Uterus (tissue), 3 donors: ENCODE measurements at regions not wholly inside any gene's neighbourhood (a gene's known extent, or its start where the extent isn't known, plus 50 kb on each side); places are given as distances from the start of the nearest gene placed in this dataset.

ENCODE experiments used
- DNase-seq, 2 donors: peaks; one replicate each; pipeline ENCODE4 v3.0.0-alpha.2; 2019 to 2020
- H3K27ac ChIP-seq, 2 donors: fragments of 200-600 bp; sonication (generic); 1 replicate in 1 of 2; 2 replicates in 1 of 2; pipeline ENCODE4 v1.5.1; 2016 to 2018
- H3K27me3 ChIP-seq, 2 donors: fragments of 200-600 bp; sonication (generic); one replicate each; pipeline ENCODE4 v1.5.1; 2018 to 2019; ENCODE audit warnings: control low read depth in 1 of 2
- H3K36me3 ChIP-seq, 2 donors: fragments of 200-600 bp; sonication (generic); one replicate each; pipeline ENCODE4 v1.5.1; 2019; ENCODE audit warnings: control low read depth in 1 of 2
- H3K4me1 ChIP-seq, 2 donors: fragments of 200-600 bp; sonication (generic); one replicate each; pipeline ENCODE4 v1.5.1; 2018 to 2019; ENCODE audit warnings: control low read depth in 1 of 2
- H3K4me3 ChIP-seq, 2 donors: fragments of 200-600 bp; sonication (generic); 1 replicate in 1 of 2; 2 replicates in 1 of 2; pipeline ENCODE4 v1.5.1; 2018 to 2019; ENCODE audit warnings: mild to moderate bottlenecking in 1 of 2
- H3K9me3 ChIP-seq, 2 donors: fragments of 200-600 bp; sonication (generic); one replicate each; pipeline ENCODE4 v1.5.1; 2019; ENCODE audit warnings: control low read depth in 1 of 2
- POLR2A ChIP-seq, 2 donors: fragments of 450-650 bp; IDR thresholded peaks; one replicate each; pipeline ENCODE4 v1.6.1; 2016; ENCODE audit warnings: antibody characterized with exemption in 2 of 2, mild to moderate bottlenecking in 1 of 2, moderate library complexity in 1 of 2
- intact Hi-C: fragments of 100-400 bp; cut with DNase I; formaldehyde crosslinking; loops from one replicate; pipeline ENCODE4 v1.15.1; 2023; ENCODE audit warnings: low total_unique reads
- TF ChIP-seq, protein P1 (sequence below), 4 experiments: fragments of 200-600 bp in 2 of 4; fragments of 450-650 bp in 2 of 4; sonication (generic) in 2 of 4; IDR thresholded peaks; one replicate each; pipeline ENCODE4 v1.5.1; 2016 to 2019; ENCODE audit warnings: antibody characterized with exemption in 4 of 4, mild to moderate bottlenecking in 2 of 4, moderate library complexity in 1 of 4
- donor health status: DM: yes; HTN: yes; CAD: no.

DNA sequence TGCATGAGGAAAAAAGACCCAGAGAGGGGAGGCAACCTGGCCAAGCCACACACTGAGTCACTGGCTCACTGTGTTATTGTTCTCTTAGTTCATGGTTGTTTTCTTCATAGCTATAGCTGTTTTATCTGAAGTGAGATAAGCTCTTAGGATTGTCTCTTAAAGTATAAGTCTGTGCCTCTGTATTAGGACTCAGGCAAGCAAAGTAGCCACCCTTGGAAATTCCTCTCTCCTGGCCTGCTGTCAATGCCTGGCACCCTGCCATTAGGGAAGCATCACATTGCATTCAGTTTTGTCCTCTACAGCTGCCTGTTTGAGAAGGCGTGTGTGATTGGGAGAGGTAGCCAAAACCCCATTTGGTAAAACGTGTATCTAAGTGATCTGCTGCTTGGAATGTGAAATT is 147.4 kb upstream of the GLRA1 start:
- intact Hi-C loops = no loop called here
- no peaks in the 10 kb centered on the region for H3K9me3 ChIP-seq
- no peaks in the 10 kb centered on the region for H3K27me3 ChIP-seq
- no peak overlapping the region for H3K4me3 ChIP-seq
- DNase-seq = no peak
- TF ChIP-seq, protein P1, sequence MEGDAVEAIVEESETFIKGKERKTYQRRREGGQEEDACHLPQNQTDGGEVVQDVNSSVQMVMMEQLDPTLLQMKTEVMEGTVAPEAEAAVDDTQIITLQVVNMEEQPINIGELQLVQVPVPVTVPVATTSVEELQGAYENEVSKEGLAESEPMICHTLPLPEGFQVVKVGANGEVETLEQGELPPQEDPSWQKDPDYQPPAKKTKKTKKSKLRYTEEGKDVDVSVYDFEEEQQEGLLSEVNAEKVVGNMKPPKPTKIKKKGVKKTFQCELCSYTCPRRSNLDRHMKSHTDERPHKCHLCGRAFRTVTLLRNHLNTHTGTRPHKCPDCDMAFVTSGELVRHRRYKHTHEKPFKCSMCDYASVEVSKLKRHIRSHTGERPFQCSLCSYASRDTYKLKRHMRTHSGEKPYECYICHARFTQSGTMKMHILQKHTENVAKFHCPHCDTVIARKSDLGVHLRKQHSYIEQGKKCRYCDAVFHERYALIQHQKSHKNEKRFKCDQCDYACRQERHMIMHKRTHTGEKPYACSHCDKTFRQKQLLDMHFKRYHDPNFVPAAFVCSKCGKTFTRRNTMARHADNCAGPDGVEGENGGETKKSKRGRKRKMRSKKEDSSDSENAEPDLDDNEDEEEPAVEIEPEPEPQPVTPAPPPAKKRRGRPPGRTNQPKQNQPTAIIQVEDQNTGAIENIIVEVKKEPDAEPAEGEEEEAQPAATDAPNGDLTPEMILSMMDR (IDR thresholded peaks at IDR 0.05) = no peak
- TF ChIP-seq POLR2A (IDR thresholded peaks at IDR 0.05) = no peak
- H3K27ac ChIP-seq = no peak overlapping the region
- H3K4me1 ChIP-seq = no peaks in the 10 kb centered on the region
- no peaks in the 10 kb centered on the region for H3K36me3 ChIP-seq

DNA sequence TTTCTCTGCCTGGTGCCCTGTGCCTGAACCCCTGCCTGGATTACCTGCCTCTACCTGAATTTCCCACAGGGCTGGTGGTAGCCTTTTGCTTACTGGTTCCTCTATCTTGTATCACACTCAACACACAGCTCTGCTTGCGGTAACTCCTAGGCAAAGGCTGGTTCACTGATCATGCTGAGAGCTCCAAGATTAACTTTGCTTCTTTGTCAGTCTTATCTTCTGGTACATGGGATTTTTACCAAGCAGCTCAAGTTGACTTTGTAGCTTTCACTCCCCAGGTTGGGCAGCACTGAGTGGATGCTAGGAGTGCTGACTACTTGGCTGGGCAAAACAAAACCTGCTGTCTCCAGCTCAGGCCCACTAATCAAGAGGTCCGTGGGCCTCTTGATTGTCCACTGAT is 145.9 kb upstream of the GLRA1 start:
- no peak overlapping the region for H3K27ac ChIP-seq
- no peaks in the 10 kb centered on the region for H3K4me1 ChIP-seq
- DNase-seq = no peak
- TF ChIP-seq, protein P1 (IDR thresholded peaks at IDR 0.05) = no peak
- TF ChIP-seq POLR2A (IDR thresholded peaks at IDR 0.05) = no peak
- no peak overlapping the region for H3K4me3 ChIP-seq
- no peaks in the 10 kb centered on the region for H3K27me3 ChIP-seq
- intact Hi-C loops = no loop called here
- H3K36me3 ChIP-seq = no peaks in the 10 kb centered on the region
- no peaks in the 10 kb centered on the region for H3K9me3 ChIP-seq

DNA sequence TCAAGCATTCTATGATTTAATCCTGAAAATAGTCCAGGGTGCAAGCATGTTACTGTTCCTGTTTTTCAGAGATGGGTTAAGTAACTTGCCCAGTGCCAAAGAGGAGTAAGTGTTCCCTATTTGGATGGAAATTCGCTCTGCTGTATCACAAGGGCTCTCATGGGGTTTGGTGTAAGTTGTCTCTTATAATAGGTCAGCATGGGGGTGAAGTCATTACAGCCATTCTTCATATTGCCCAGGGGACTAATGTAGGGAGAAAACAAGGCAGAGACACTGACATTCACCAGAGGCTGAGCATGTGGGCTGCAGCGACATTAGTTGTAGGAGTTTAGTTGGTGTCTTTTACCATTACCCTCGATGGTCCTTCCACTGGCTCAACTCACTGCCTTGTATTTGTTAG is 142.1 kb upstream of the GLRA1 start:
- no peak overlapping the region for H3K27ac ChIP-seq
- intact Hi-C loops = no loop called here
- H3K36me3 ChIP-seq = no peaks in the 10 kb centered on the region
- no peak overlapping the region for H3K4me3 ChIP-seq
- H3K27me3 ChIP-seq = no peaks in the 10 kb centered on the region
- DNase-seq = no peak
- no peaks in the 10 kb centered on the region for H3K4me1 ChIP-seq
- TF ChIP-seq, protein P1 (IDR thresholded peaks at IDR 0.05) = no peak
- no peak for TF ChIP-seq POLR2A (IDR thresholded peaks at IDR 0.05)
- no peaks in the 10 kb centered on the region for H3K9me3 ChIP-seq

DNA sequence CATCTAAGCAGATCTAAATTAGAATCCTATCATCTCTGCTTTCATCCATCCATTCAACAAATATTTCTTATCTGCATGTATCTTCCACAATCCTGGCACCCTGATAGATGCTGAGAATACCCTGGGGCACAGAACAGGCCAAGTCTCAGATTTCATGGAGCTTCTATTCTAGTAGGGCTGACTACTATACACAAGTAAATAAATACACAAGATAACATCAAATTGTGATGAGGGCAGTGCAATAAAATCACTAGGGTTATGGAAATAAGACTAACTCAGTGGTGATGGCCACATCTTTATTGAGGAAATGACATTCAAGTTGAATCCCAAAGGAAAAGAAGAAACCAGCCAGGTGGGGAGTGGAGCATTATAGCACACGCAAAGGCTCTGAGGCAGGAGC is 138.4 kb upstream of the GLRA1 start:
- Histone ChIP-seq H3K36me3 (no peaks in the 10 kb centered on the region), H3K27me3 (no peaks in the 10 kb centered on the region), H3K9me3 (no peaks in the 10 kb centered on the region), H3K27ac (no peak overlapping the region), H3K4me1 (no peaks in the 10 kb centered on the region), H3K4me3 (no peak overlapping the region)
- DNase-seq = no peak
- intact Hi-C loops = no loop called here
- TF ChIP-seq, protein P1 (IDR thresholded peaks at IDR 0.05) = no peak

DNA sequence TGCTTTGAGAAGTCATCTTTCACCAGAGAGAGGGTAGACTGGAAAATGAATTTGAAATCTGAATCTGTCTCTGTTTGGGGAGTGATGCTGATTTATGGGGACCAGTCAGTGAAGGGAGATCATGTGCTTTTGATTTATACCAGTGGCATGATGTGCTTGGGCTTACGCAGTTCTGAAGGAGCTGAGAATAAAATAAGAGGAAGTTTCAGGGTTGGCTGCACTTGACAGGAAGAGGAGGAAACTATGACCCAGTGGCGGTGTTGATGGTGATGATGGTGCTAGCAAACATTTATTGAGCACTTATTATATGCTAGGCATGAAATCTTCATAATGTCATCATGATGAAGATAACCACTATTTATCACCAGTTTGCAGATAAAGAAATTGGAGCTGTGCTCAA is 136.4 kb upstream of the GLRA1 start:
- H3K9me3 ChIP-seq = no peaks in the 10 kb centered on the region
- no peak for DNase-seq
- intact Hi-C loops = no loop called here
- H3K4me3 ChIP-seq = no peak overlapping the region
- H3K4me1 ChIP-seq = no peaks in the 10 kb centered on the region
- H3K36me3 ChIP-seq = no peaks in the 10 kb centered on the region
- H3K27ac ChIP-seq = no peak overlapping the region
- H3K27me3 ChIP-seq = no peaks in the 10 kb centered on the region
- TF ChIP-seq, protein P1 (IDR thresholded peaks at IDR 0.05) = no peak
- TF ChIP-seq POLR2A (IDR thresholded peaks at IDR 0.05) = no peak
